ENCODE measurements at regions not wholly inside any gene's neighbourhood (a gene's known extent, or its start where the extent isn't known, plus 50 kb on each side); places are given as distances from the start of the nearest gene placed in this dataset.

- no peaks in the 10 kb centered on the region for H3K27me3 ChIP-seq (replicated peaks in 1 of 4; ENCODE audit: control extremely low read depth in 1 of 4, control insufficient read depth in 3 of 4, insufficient read depth in 4 of 4, low read length in 3 of 4)
- intact Hi-C loops (cut with micrococcal nuclease) = no loop called here
- H3K9me3 Mint-ChIP-seq (ENCODE audit: insufficient read depth) = no peaks in the 10 kb centered on the region
- no peak overlapping the region for H3K4me2 ChIP-seq (replicated peaks; ENCODE audit: low read depth, low read length, poor library complexity, severe bottlenecking)
- H3K4me3 ChIP-seq (ENCODE audit: control extremely low read depth in 1 of 5, extremely low read depth in 1 of 5, insufficient read depth in 1 of 5, low read depth in 2 of 5, low read length in 4 of 5) = no peak overlapping the region
- no peaks in the 10 kb centered on the region for H3K36me3 ChIP-seq (replicated peaks in 1 of 2; ENCODE audit: control extremely low read depth in 1 of 2, control insufficient read depth in 1 of 2, extremely low read depth in 1 of 2, insufficient read depth in 2 of 2, low read length in 1 of 2)
- TF ChIP-seq EZH2 (IDR thresholded peaks at IDR 0.05; ENCODE audit: borderline replicate concordance, insufficient read depth, low read depth, low read length, poor library complexity, severe bottlenecking) = no peak
- TF ChIP-seq, protein P1, sequence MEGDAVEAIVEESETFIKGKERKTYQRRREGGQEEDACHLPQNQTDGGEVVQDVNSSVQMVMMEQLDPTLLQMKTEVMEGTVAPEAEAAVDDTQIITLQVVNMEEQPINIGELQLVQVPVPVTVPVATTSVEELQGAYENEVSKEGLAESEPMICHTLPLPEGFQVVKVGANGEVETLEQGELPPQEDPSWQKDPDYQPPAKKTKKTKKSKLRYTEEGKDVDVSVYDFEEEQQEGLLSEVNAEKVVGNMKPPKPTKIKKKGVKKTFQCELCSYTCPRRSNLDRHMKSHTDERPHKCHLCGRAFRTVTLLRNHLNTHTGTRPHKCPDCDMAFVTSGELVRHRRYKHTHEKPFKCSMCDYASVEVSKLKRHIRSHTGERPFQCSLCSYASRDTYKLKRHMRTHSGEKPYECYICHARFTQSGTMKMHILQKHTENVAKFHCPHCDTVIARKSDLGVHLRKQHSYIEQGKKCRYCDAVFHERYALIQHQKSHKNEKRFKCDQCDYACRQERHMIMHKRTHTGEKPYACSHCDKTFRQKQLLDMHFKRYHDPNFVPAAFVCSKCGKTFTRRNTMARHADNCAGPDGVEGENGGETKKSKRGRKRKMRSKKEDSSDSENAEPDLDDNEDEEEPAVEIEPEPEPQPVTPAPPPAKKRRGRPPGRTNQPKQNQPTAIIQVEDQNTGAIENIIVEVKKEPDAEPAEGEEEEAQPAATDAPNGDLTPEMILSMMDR (IDR thresholded peaks at IDR 0.05) = no peak
- WGBS (ENCODE audit: insufficient coverage) = 31% methylated on average over 4 of the region's 4 CpGs
- ChIA-PET POLR2A (no interaction called here), CTCF (no interaction called here)
- ATAC-seq (ENCODE audit: low read depth) (no peak), DNase-seq (no peak)
- H4K20me1 ChIP-seq (ENCODE audit: control insufficient read depth, insufficient read depth, low read length, poor library complexity, severe bottlenecking) = no peaks in the 10 kb centered on the region
- no peaks in the 10 kb centered on the region for H3K4me1 Mint-ChIP-seq
- H3K4me3 Mint-ChIP-seq = no peak overlapping the region
- H3K9ac ChIP-seq (ENCODE audit: low read length) = no peak overlapping the region
- H3K79me2 ChIP-seq (ENCODE audit: control insufficient read depth, insufficient read depth, low read length) = no peaks in the 10 kb centered on the region
- peaks cover 0 to 8% (median 0%) of the 10 kb centered on the region in 3 donors for H3K9me3 ChIP-seq (ENCODE audit: control extremely low read depth in 1 of 3, control insufficient read depth in 2 of 3, insufficient read depth in 1 of 3, low read length in 2 of 3)
- H3K27ac Mint-ChIP-seq = no peak overlapping the region
- H2AFZ ChIP-seq (ENCODE audit: insufficient read depth, low read depth, low read length, poor library complexity, severe bottlenecking) = peak overlapping the region; percentile 16
- no peaks in the 10 kb centered on the region for H3K4me1 ChIP-seq (ENCODE audit: control insufficient read depth in 2 of 2, insufficient read depth in 2 of 2, low read length in 2 of 2)
- H3K27me3 Mint-ChIP-seq = no peaks in the 10 kb centered on the region
- no peak overlapping the region for H3K27ac ChIP-seq (ENCODE audit: low read length in 2 of 2)
Observed at GRCh38 chr5:136769093-136769492, 403.7 kb upstream of the TRPC7 start.

GRCh38 chr5:136768457-136768856, 403.1 kb upstream of the TRPC7 start:
- Histone ChIP-seq H3K36me3 (replicated peaks in 1 of 2; ENCODE audit: control extremely low read depth in 1 of 2, control insufficient read depth in 1 of 2, extremely low read depth in 1 of 2, insufficient read depth in 2 of 2, low read length in 1 of 2) (no peaks in the 10 kb centered on the region), H3K27me3 (replicated peaks in 1 of 4; ENCODE audit: control extremely low read depth in 1 of 4, control insufficient read depth in 3 of 4, insufficient read depth in 4 of 4, low read length in 3 of 4) (no peaks in the 10 kb centered on the region)

More at GRCh38 chr5:136768457-136768856, 403.1 kb upstream of the TRPC7 start:
- Histone ChIP-seq H3K9ac (ENCODE audit: low read length) (no peak overlapping the region), H3K9me3 (ENCODE audit: control extremely low read depth in 1 of 3, control insufficient read depth in 2 of 3, insufficient read depth in 1 of 3, low read length in 2 of 3) (peaks cover 0 to 8% (median 0%) of the 10 kb centered on the region in 3 donors), H3K27ac (ENCODE audit: low read length in 2 of 2) (no peak overlapping the region), H2AFZ (ENCODE audit: insufficient read depth, low read depth, low read length, poor library complexity, severe bottlenecking) (no peak overlapping the region), H3K4me3 (ENCODE audit: control extremely low read depth in 1 of 5, extremely low read depth in 1 of 5, insufficient read depth in 1 of 5, low read depth in 2 of 5, low read length in 4 of 5) (no peak overlapping the region), H3K79me2 (ENCODE audit: control insufficient read depth, insufficient read depth, low read length) (no peaks in the 10 kb centered on the region), H3K4me1 (ENCODE audit: control insufficient read depth in 2 of 2, insufficient read depth in 2 of 2, low read length in 2 of 2) (no peaks in the 10 kb centered on the region), H4K20me1 (ENCODE audit: control insufficient read depth, insufficient read depth, low read length, poor library complexity, severe bottlenecking) (no peaks in the 10 kb centered on the region), H3K4me2 (replicated peaks; ENCODE audit: low read depth, low read length, poor library complexity, severe bottlenecking) (no peak overlapping the region)
- H3K4me3 Mint-ChIP-seq = no peak overlapping the region
- ChIA-PET CTCF (no interaction called here), POLR2A (no interaction called here)
- H3K9me3 Mint-ChIP-seq (ENCODE audit: insufficient read depth) = no peaks in the 10 kb centered on the region
- WGBS (ENCODE audit: insufficient coverage) = 43% methylated on average over 1 of the region's 4 CpGs
- no peak for ATAC-seq (ENCODE audit: low read depth)
- no peak for DNase-seq
- no peak overlapping the region for H3K27ac Mint-ChIP-seq
- intact Hi-C loops (cut with micrococcal nuclease) = no loop called here
- H3K27me3 Mint-ChIP-seq = no peaks in the 10 kb centered on the region
- no peak for TF ChIP-seq EZH2 (IDR thresholded peaks at IDR 0.05; ENCODE audit: borderline replicate concordance, insufficient read depth, low read depth, low read length, poor library complexity, severe bottlenecking)
- TF ChIP-seq, protein P1 (IDR thresholded peaks at IDR 0.05) = no peak
- no peaks in the 10 kb centered on the region for H3K4me1 Mint-ChIP-seq
